ENCODE measurements at regions not wholly inside any gene's neighbourhood (a gene's known extent, or its start where the extent isn't known, plus 50 kb on each side); places are given as distances from the start of the nearest gene placed in this dataset.

DNA sequence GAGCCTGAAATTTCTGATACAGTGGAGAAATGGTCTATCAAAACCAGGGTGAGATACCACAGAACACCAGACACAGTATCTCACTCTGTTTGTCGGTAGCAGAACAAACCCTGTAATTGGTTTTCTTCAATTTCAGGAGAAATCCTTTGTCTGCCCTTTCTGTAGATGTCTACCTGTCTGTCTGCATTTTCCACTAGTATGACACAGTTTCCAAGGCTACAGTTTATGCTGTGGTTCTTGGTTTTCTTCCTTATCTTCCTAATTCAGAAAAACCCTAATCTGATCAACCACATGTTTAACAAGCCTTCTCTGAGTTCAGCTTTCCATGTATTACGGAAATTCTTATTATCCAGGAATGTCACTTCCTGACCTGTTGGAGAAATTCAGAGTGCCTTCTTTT, 70.8 kb downstream of the SCN11A start:
- H3K56ac ChIP-seq (ENCODE audit: extremely low read depth, insufficient read depth, low read length) = no peak overlapping the region
- no peak overlapping the region for H2AK5ac ChIP-seq (ENCODE audit: low read depth, low read length)
- no CpG with 5 or more reads among the region's 2 CpGs for WGBS, 2 experiments (ENCODE audit: extremely low coverage in 2 of 2, insufficient read length in 1 of 2)
- H3K18ac ChIP-seq (ENCODE audit: low read depth, low read length) = no peak overlapping the region
- H2BK120ac ChIP-seq (ENCODE audit: low read depth, low read length) = no peak overlapping the region
- ChIA-PET POLR2A (ENCODE audit: unreplicated experiment) (no interaction called here), CTCF (interaction anchor here (1.1 kb wide), 1 partner anchor 19 kb away, joined by 3 read pairs; no protein-coding TSS in a partner anchor)
- TF ChIP-seq, protein P1, sequence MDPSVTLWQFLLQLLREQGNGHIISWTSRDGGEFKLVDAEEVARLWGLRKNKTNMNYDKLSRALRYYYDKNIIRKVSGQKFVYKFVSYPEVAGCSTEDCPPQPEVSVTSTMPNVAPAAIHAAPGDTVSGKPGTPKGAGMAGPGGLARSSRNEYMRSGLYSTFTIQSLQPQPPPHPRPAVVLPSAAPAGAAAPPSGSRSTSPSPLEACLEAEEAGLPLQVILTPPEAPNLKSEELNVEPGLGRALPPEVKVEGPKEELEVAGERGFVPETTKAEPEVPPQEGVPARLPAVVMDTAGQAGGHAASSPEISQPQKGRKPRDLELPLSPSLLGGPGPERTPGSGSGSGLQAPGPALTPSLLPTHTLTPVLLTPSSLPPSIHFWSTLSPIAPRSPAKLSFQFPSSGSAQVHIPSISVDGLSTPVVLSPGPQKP (IDR thresholded peaks at IDR 0.05; ENCODE audit: borderline replicate concordance, low read depth, low read length) = no peak
- TF ChIP-seq RCOR1 (IDR thresholded peaks at IDR 0.05; ENCODE audit: insufficient replicate concordance, low read length) (no peak), FOS (IDR thresholded peaks at IDR 0.05; ENCODE audit: low read depth, low read length) (no peak), CEBPB (IDR thresholded peaks at IDR 0.05; ENCODE audit: low read depth, low read length) (no peak), POLR2A (IDR thresholded peaks at IDR 0.05; ENCODE audit: low read depth, low read length) (no peak), BHLHE40 (IDR thresholded peaks at IDR 0.05; ENCODE audit: low read depth, low read length) (no peak), CHD1 (IDR thresholded peaks at IDR 0.05; ENCODE audit: low read depth, low read length) (no peak)
- TF ChIP-seq, protein P2, sequence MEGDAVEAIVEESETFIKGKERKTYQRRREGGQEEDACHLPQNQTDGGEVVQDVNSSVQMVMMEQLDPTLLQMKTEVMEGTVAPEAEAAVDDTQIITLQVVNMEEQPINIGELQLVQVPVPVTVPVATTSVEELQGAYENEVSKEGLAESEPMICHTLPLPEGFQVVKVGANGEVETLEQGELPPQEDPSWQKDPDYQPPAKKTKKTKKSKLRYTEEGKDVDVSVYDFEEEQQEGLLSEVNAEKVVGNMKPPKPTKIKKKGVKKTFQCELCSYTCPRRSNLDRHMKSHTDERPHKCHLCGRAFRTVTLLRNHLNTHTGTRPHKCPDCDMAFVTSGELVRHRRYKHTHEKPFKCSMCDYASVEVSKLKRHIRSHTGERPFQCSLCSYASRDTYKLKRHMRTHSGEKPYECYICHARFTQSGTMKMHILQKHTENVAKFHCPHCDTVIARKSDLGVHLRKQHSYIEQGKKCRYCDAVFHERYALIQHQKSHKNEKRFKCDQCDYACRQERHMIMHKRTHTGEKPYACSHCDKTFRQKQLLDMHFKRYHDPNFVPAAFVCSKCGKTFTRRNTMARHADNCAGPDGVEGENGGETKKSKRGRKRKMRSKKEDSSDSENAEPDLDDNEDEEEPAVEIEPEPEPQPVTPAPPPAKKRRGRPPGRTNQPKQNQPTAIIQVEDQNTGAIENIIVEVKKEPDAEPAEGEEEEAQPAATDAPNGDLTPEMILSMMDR (conservative IDR thresholded peaks at IDR 0.05; ENCODE audit: low read depth, low read length) = no peak
- no peak overlapping the region for H3K4me2 ChIP-seq (ENCODE audit: low read depth, low read length)
- no peak overlapping the region for H2AFZ ChIP-seq (replicated peaks; ENCODE audit: low read length, poor library complexity)
- H4K20me1 ChIP-seq (ENCODE audit: insufficient read depth, low read length) = no peaks in the 10 kb centered on the region
- dilution Hi-C loops (cut with HindIII; ENCODE audit: low sequenced_read_pairs, unreplicated experiment) (no loop called here), intact Hi-C loops (cut with micrococcal nuclease) (no loop called here), in situ Hi-C loops (cut with MboI; ENCODE audit: low sequenced_read_pairs) (no loop called here)
- DNase-seq (no peak), ATAC-seq (ENCODE audit: low read depth) (no peak)
- H4K8ac ChIP-seq (ENCODE audit: low read depth in 2 of 2, low read length in 2 of 2) = no peak overlapping the region
- H2BK5ac ChIP-seq (ENCODE audit: low read depth, low read length, poor library complexity, severe bottlenecking) = no peak overlapping the region
- H3K4ac ChIP-seq (ENCODE audit: low read depth, low read length) = no peak overlapping the region
- no peaks in the 10 kb centered on the region for H3K9me3 ChIP-seq (ENCODE audit: control insufficient read depth, insufficient read depth, low read length)
- no peak overlapping the region for H3K9ac ChIP-seq (ENCODE audit: low read depth, low read length)
- no peak overlapping the region for H4K91ac ChIP-seq (ENCODE audit: insufficient read depth, low read depth, low read length)
- H3K79me1 ChIP-seq (ENCODE audit: low read depth in 1 of 2, low read length in 2 of 2) = no peaks in the 10 kb centered on the region
- no peak overlapping the region for H2BK20ac ChIP-seq (ENCODE audit: low read depth, low read length)
- H2BK15ac ChIP-seq (ENCODE audit: low read depth, low read length) = no peak overlapping the region
- H2AK9ac ChIP-seq (replicated peaks; ENCODE audit: low read depth, low read length, poor library complexity) = no peak overlapping the region
- no peak overlapping the region for H3K23ac ChIP-seq (ENCODE audit: low read depth, low read length)
- peaks cover 2% of the 10 kb centered on the region; the same call in 1 of the 2 replicates for H3K9me1 ChIP-seq (ENCODE audit: insufficient read depth, low read length)
- H3K27ac ChIP-seq (ENCODE audit: insufficient read depth, low read length) = no peak overlapping the region
- H3K14ac ChIP-seq (replicated peaks; ENCODE audit: low read depth, low read length) = no peak overlapping the region
- H3K4me1 ChIP-seq (ENCODE audit: control insufficient read depth, insufficient read depth, low read length) = peaks cover 4% of the 10 kb centered on the region
- BruUV-seq (replicated peaks) = no TSS peak
- H3K36me3 ChIP-seq (ENCODE audit: control insufficient read depth, insufficient read depth, low read length) = no peaks in the 10 kb centered on the region
- H3K27me3 ChIP-seq (ENCODE audit: control insufficient read depth, insufficient read depth, low read length) = no peaks in the 10 kb centered on the region
- H3K4me3 ChIP-seq (ENCODE audit: insufficient read depth, low read depth, low read length) = no peak overlapping the region
- no peak overlapping the region for H4K5ac ChIP-seq (ENCODE audit: low read depth, low read length)

Measured in IMR-90 (cell line).